IPS-18a (cell line): ENCODE measurements at regions not wholly inside any gene's neighbourhood (a gene's known extent, or its start where the extent isn't known, plus 50 kb on each side); places are given as distances from the start of the nearest gene placed in this dataset.

Experiments used
- H3K27ac ChIP-seq: one replicate; pipeline ENCODE4 v1.5.1; 2013; ENCODE audit warnings: low read length
- H3K27me3 ChIP-seq: one replicate; pipeline ENCODE4 v1.6.1; 2013; ENCODE audit warnings: mild to moderate bottlenecking, low read length; ENCODE audit not compliant: control insufficient read depth, insufficient read depth
- H3K36me3 ChIP-seq: one replicate; pipeline ENCODE4 v1.6.1; 2013; ENCODE audit warnings: low read depth, low read length; ENCODE audit not compliant: control insufficient read depth
- H3K4me1 ChIP-seq: one replicate; pipeline ENCODE4 v1.6.1; 2013; ENCODE audit warnings: low read depth, low read length; ENCODE audit not compliant: control insufficient read depth
- H3K4me3 ChIP-seq: one replicate; pipeline ENCODE4 v1.5.1; 2013; ENCODE audit warnings: low read length
- H3K9ac ChIP-seq: one replicate; pipeline ENCODE4 v1.6.1; 2013; ENCODE audit warnings: mild to moderate bottlenecking, low read length, moderate library complexity
- H3K9me3 ChIP-seq: one replicate; pipeline ENCODE4 v1.6.1; 2013; ENCODE audit warnings: low read depth, low read length; ENCODE audit not compliant: control insufficient read depth

DNA sequence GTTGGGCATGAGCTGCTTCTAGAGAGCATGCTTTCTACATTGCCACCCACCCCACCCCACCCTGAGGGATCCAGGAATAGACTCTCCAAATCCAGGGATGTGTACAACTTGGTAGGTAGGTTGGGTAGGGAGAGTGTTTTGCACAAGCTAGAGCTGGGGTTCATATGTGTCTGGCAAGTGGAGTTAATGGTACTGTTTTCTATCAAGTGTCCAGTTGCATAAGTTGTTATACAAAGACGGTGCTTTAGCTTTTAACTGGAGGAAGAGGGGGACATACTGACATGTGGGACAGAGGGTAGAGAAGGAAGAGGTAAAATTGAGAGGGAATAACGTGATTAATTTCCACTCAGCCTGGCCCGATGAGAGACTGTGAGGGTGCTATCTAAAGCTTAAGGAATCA lies 51.0 kb upstream of the TNC start:
- Histone ChIP-seq H3K9ac (no peak overlapping the region), H3K4me1 (peaks cover 24% of the 10 kb centered on the region), H3K4me3 (no peak overlapping the region), H3K36me3 (no peaks in the 10 kb centered on the region), H3K27me3 (no peaks in the 10 kb centered on the region), H3K27ac (no peak overlapping the region), H3K9me3 (no peaks in the 10 kb centered on the region)

DNA sequence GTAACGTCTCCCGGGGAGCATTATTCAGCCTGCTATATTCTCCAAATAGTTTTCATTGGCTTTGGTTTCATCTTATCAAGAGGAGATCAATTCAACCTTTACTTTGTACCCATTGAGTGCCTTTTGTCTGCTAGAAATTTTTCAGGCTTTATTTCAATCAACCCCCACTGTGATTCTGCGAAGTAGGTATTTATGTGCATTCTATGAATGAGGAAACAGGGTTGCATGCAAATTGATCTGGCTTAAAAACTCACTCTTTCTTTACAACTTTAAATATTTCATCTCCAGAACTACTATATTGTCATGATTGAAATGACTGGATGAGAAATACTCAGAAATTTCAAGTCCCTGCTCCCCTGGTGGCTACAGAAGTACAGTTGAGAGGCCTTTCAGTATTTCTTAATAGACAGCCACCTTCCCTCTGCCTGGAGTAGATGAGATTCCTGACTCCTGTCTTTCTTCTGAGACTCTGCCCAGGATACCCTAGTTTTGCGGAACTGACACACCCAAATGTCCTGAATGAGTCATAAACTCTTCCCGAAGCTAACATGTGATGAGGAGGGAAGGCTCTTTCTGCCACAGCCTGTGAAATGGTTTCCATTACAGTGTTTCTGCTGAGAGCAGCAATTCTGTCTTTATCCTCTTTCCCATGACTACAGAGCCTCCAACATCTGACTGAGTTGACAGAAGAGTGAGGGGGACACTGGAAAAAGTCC lies 52.6 kb upstream of the TNC start:
- Histone ChIP-seq H3K27ac (no peak overlapping the region), H3K4me3 (no peak overlapping the region), H3K9ac (no peak overlapping the region), H3K9me3 (no peaks in the 10 kb centered on the region), H3K4me1 (peaks cover 17% of the 10 kb centered on the region), H3K27me3 (no peaks in the 10 kb centered on the region), H3K36me3 (no peaks in the 10 kb centered on the region)

DNA sequence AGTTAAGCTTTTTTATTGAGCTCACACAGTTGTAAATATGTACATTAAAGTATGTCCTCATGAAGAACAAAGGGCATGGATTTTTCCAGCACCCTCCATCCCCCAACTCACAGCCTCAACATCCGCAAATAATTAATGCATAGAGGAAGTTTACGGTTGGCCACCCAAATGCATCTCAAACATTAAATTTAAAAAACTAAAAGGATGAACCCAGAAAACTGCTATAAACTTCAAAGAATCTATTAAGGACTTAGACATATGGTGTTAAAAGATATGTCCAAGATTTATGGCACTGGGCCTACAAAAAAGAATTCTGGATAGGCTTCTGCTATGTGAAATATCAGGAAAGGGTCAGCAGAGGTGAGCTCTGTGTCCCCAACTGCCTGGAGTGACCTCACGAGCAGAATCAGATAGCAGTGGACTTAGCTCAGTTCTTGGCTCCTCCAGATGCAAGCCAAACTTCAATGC lies 54.0 kb upstream of the TNC start:
- H3K27me3 ChIP-seq: no peaks in the 10 kb centered on the region
- H3K4me1 ChIP-seq: peaks cover 17% of the 10 kb centered on the region
- no peaks in the 10 kb centered on the region for H3K36me3 ChIP-seq
- H3K9ac ChIP-seq: no peak overlapping the region
- no peaks in the 10 kb centered on the region for H3K9me3 ChIP-seq
- no peak overlapping the region for H3K4me3 ChIP-seq
- no peak overlapping the region for H3K27ac ChIP-seq

- H3K27me3 ChIP-seq: no peaks in the 10 kb centered on the region
- no peak overlapping the region for H3K27ac ChIP-seq
- no peaks in the 10 kb centered on the region for H3K9me3 ChIP-seq
- H3K4me3 ChIP-seq: no peak overlapping the region
- H3K4me1 ChIP-seq: peaks cover 14% of the 10 kb centered on the region
- H3K9ac ChIP-seq: no peak overlapping the region
- no peaks in the 10 kb centered on the region for H3K36me3 ChIP-seq
These were observed 64.3 kb upstream of the TNC start for GRCh38 chr9:115182264-115182663.

GRCh38 chr9:115183436-115183835 lies 65.5 kb upstream of the TNC start:
- Histone ChIP-seq H3K9me3 (no peaks in the 10 kb centered on the region), H3K4me1 (peaks cover 14% of the 10 kb centered on the region), H3K9ac (no peak overlapping the region), H3K27ac (no peak overlapping the region), H3K4me3 (no peak overlapping the region), H3K36me3 (no peaks in the 10 kb centered on the region), H3K27me3 (no peaks in the 10 kb centered on the region)

GRCh38 chr9:115189686-115190085 lies 71.7 kb upstream of the TNC start:
- Histone ChIP-seq H3K4me1 (peaks cover 16% of the 10 kb centered on the region), H3K27me3 (no peaks in the 10 kb centered on the region), H3K36me3 (no peaks in the 10 kb centered on the region), H3K9me3 (no peaks in the 10 kb centered on the region), H3K27ac (no peak overlapping the region), H3K4me3 (no peak overlapping the region), H3K9ac (no peak overlapping the region)

DNA sequence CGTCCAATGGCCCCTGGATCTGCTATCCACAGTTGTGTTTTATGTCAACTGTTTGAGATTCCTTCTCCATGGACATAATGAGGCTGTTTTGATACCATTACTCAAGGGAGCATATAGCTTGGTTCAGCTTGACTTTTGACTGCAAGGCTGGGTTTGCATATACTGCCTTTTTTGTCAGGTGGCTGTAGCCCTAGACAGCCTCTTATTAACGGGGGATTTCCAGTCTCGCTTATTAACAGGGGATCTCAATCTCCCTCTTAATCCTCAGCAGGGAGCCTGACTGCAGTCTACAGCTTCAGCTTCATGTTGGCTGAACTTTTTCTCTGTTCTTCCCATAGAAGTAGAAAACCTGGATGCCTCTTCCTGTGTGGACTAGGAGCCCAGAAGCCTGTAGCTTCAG lies 73.7 kb upstream of the TNC start:
- Histone ChIP-seq H3K27me3 (no peaks in the 10 kb centered on the region), H3K4me1 (peaks cover 16% of the 10 kb centered on the region), H3K9ac (no peak overlapping the region), H3K36me3 (no peaks in the 10 kb centered on the region), H3K4me3 (no peak overlapping the region), H3K27ac (no peak overlapping the region), H3K9me3 (no peaks in the 10 kb centered on the region)

- Histone ChIP-seq H3K9ac (no peak overlapping the region), H3K9me3 (no peaks in the 10 kb centered on the region), H3K4me3 (no peak overlapping the region), H3K27me3 (no peaks in the 10 kb centered on the region), H3K4me1 (peaks cover 16% of the 10 kb centered on the region), H3K27ac (no peak overlapping the region), H3K36me3 (no peaks in the 10 kb centered on the region)
These were observed 74.3 kb upstream of the TNC start for GRCh38 chr9:115192280-115192679.

- Histone ChIP-seq H3K27ac (no peak overlapping the region), H3K36me3 (no peaks in the 10 kb centered on the region), H3K4me3 (no peak overlapping the region), H3K9ac (no peak overlapping the region), H3K9me3 (no peaks in the 10 kb centered on the region), H3K27me3 (no peaks in the 10 kb centered on the region), H3K4me1 (peaks cover 16% of the 10 kb centered on the region)
These were observed 75.0 kb upstream of the TNC start for GRCh38 chr9:115192835-115193525.

- H3K4me1 ChIP-seq: peaks cover 16% of the 10 kb centered on the region
- no peaks in the 10 kb centered on the region for H3K9me3 ChIP-seq
These were observed 75.8 kb upstream of the TNC start for GRCh38 chr9:115193777-115194176.

DNA sequence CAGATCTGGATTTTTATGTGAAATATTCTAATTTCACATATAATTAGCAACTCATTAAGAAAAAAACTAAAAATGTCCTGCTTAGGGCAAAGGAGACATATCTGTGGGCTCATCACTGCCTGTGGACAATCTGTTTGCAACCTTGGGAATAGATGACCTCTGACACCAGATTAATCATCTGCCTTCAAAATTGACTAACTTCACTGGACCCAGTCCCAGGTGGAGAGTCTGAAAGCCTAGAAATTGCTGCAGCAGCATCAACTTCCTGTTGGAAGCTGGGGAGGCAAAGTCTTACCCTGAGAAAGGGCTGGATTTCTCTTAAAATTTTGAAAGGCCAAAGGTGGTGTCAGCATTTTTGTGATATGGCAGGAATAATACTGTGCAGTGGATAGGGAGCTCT lies 76.3 kb upstream of the TNC start:
- no peaks in the 10 kb centered on the region for H3K9me3 ChIP-seq
- H3K4me1 ChIP-seq: peaks cover 16% of the 10 kb centered on the region
- no peaks in the 10 kb centered on the region for H3K27me3 ChIP-seq
- no peak overlapping the region for H3K27ac ChIP-seq
- H3K36me3 ChIP-seq: no peaks in the 10 kb centered on the region
- H3K9ac ChIP-seq: no peak overlapping the region
- H3K4me3 ChIP-seq: no peak overlapping the region

More at GRCh38 chr9:115193777-115194176, 75.8 kb upstream of the TNC start:
- Histone ChIP-seq H3K36me3 (no peaks in the 10 kb centered on the region), H3K9ac (no peak overlapping the region), H3K27me3 (no peaks in the 10 kb centered on the region), H3K4me3 (no peak overlapping the region), H3K27ac (no peak overlapping the region)

- H3K9me3 ChIP-seq: no peaks in the 10 kb centered on the region
- H3K4me1 ChIP-seq: peaks cover 16% of the 10 kb centered on the region
- H3K27me3 ChIP-seq: no peaks in the 10 kb centered on the region
- no peak overlapping the region for H3K27ac ChIP-seq
- H3K9ac ChIP-seq: no peak overlapping the region
- H3K36me3 ChIP-seq: no peaks in the 10 kb centered on the region
- H3K4me3 ChIP-seq: no peak overlapping the region
These were observed 78.0 kb upstream of the TNC start for GRCh38 chr9:115195912-115196311.
